Small intestine (tissue), 7 donors: ENCODE measurements at regions not wholly inside any gene's neighbourhood (a gene's known extent, or its start where the extent isn't known, plus 50 kb on each side); places are given as distances from the start of the nearest gene placed in this dataset.

Experiments used
- DNase-seq, 2 donors: peaks; one replicate each; pipeline versions ENCODE4 v3.0.0 to v3.0.0-alpha.2; 2013
- FAIRE-seq: peaks from 2 replicates; lab custom pipeline; 2012; peaks lifted over from hg19 to GRCh38; lab: Jason Lieb, UNC
- H3K27ac ChIP-seq, 3 donors: one replicate each; pipeline ENCODE4 v1.5.1; 2013; ENCODE audit warnings: low read length in 2 of 3, mild to moderate bottlenecking in 2 of 3, control low read depth in 1 of 3, inconsistent platforms in 1 of 3, low read depth in 1 of 3, moderate library complexity in 1 of 3
- H3K27me3 ChIP-seq, 3 donors: one replicate each; pipeline ENCODE4 v1.6.1; 2013; ENCODE audit warnings: low read length in 3 of 3, inconsistent platforms in 1 of 3; ENCODE audit not compliant: control insufficient read depth in 3 of 3, insufficient read depth in 3 of 3
- H3K36me3 ChIP-seq, 3 donors: one replicate each; pipeline ENCODE4 v1.6.1; 2013; ENCODE audit warnings: low read length in 3 of 3, inconsistent platforms in 1 of 3, low read depth in 1 of 3, mild to moderate bottlenecking in 1 of 3, moderate library complexity in 1 of 3; ENCODE audit not compliant: control insufficient read depth in 3 of 3, insufficient read depth in 2 of 3
- H3K4me1 ChIP-seq, 3 donors: one replicate each; pipeline ENCODE4 v1.6.1; 2013; ENCODE audit warnings: low read length in 2 of 3, inconsistent platforms in 1 of 3, low read depth in 1 of 3, mild to moderate bottlenecking in 1 of 3, moderate library complexity in 1 of 3; ENCODE audit not compliant: control insufficient read depth in 3 of 3, insufficient read depth in 2 of 3
- H3K4me3 ChIP-seq, 3 donors: one replicate each; pipeline ENCODE4 v1.5.1; 2013; ENCODE audit warnings: low read length in 3 of 3, control low read depth in 1 of 3, inconsistent platforms in 1 of 3, low read depth in 1 of 3, mild to moderate bottlenecking in 1 of 3, moderate library complexity in 1 of 3
- H3K9me3 ChIP-seq, 2 donors: one replicate each; pipeline ENCODE4 v1.6.1; 2013; ENCODE audit warnings: low read depth in 1 of 2, low read length in 1 of 2; ENCODE audit not compliant: control insufficient read depth in 2 of 2, insufficient read depth in 1 of 2
- WGBS, 3 donors: extraction: QIAGEN DNeasy Blood & Tissue Kit; methylation state at CpG; one replicate each; pipeline ENCODE4 v1.1.7; 2013; 5-methylcytosine and 5-hydroxymethylcytosine counted together
- donor health status: healthy with polysubstance abuse.
- donor health status: control.
- donor health status: control.
- donor health status: Bipolar disorder and iron deficiency.
- donor health status: healthy.

DNA sequence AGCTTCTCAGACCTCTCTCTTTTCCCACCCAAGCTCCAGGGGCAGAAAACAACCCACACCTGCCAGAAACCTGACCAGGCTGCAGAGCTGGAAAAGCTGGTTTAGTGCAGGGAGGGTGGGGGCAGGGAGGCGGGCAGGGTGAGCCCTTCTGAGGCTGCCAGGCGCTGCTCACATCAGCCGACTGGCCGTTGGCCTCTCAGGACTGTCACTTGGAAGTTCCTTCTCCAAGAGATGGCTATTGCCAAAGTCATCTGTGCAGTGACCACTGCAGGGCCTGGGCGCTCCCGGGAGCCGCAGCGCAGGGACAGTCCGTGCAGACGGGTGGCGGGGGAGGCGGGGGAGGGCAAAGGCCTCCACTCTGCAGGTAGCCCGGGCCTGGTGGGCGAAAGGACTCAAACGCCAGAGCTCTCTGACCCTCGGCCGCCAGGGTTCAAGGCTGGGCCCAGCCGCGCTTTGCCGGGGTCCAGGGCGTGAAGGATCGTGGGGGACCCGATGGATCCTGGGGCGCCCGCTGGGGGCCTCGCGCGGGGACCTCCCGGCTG, 205.0 kb upstream of the IER5L start:
- FAIRE-seq = no peak
- Histone ChIP-seq H3K27ac (peak overlapping the region; percentile 80 to 94 (median 94)), H3K27me3 (no peaks in the 10 kb centered on the region), H3K9me3 (no peaks in the 10 kb centered on the region), H3K36me3 (peaks cover 0 to 2% (median 0%) of the 10 kb centered on the region in 3 donors), H3K4me1 (peaks cover 0 to 20% (median 2%) of the 10 kb centered on the region in 3 donors), H3K4me3 (peak overlapping the region; percentile 42 to 52 (median 46))
- DNase-seq = peak; percentile 79 to 93
- WGBS, 3 donors = 2 to 7% (median 5%) methylated on average over 22 to 29 of the region's 29 CpGs

DNA sequence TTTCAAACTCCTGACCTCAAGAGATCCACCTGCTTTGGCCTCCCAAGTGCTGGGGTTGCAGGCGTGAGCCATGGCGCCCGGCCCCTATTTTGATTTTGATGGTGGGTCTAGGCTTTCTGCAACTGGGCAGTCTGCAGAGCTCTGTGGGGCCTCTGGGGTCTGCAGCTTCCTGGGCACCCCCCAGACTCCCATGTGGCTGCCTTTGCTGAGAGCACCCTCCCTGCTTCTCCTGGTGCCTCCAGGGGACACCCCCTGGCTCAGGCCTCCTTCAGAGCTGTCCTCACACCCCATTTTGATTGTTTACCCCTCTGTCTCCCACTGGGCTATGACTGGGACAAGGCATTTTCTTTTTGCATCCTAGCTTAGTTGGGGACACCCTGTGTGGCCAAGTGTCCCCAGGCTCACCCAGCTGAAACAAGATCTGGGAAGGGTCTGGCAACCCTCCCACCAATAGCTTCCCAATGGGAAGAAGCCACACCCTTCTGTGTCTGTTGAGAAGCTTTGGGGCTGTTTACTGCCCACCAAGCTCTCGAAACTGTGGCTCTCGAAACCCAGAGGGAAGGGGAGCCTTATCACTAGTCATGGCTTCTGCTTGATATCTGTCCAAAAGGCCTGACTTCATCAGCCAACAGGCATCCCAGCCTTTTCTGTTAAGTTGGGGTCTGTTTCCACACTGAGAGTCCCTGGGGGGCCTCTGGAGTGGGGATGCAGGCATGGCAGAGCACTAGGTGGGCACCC, 204.4 kb upstream of the IER5L start:
- H3K27ac ChIP-seq = peak overlapping the region; percentile 27 to 94 (median 94)
- no peak for FAIRE-seq
- no peaks in the 10 kb centered on the region for H3K27me3 ChIP-seq
- H3K36me3 ChIP-seq = peaks cover 0 to 2% (median 0%) of the 10 kb centered on the region in 3 donors
- peaks cover 0 to 20% (median 2%) of the 10 kb centered on the region in 3 donors for H3K4me1 ChIP-seq
- no peak for DNase-seq
- 65 to 75% (median 70%) methylated on average over 5 of the region's 5 CpGs for WGBS, 3 donors
- H3K4me3 ChIP-seq = no peak overlapping the region
- no peaks in the 10 kb centered on the region for H3K9me3 ChIP-seq

DNA sequence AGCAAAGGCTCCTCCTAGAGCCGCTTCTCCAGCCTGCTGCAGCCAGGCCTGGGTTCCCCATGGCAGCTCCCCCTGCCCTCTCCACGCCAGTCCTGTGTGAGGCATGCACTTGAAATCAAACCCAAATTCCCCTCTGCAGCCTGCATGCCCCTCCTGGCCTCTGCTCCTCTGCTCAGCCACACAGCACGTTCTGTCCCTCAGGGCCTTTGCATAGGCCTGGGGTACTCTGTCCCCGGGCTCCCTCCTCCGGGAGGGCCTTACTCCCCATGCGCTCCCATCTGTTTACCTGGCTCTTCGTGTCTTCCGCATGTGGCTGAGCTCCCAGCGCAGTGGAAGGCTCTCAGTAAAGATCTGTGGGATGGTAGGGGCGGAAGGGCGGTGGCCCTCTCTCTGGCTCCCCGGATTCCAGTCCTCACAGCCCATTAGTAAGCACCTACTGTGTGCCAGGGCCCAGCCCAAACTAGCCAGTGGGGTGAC, 203.5 kb upstream of the IER5L start:
- no peak for DNase-seq
- no peak for FAIRE-seq
- H3K4me3 ChIP-seq = no peak overlapping the region
- H3K27me3 ChIP-seq = no peaks in the 10 kb centered on the region
- WGBS, 3 donors = 91 to 95% (median 93%) methylated on average over 11 to 12 of the region's 12 CpGs
- no peak overlapping the region for H3K27ac ChIP-seq
- H3K4me1 ChIP-seq = peaks cover 0 to 20% (median 2%) of the 10 kb centered on the region in 3 donors
- no peaks in the 10 kb centered on the region for H3K9me3 ChIP-seq
- peaks cover 0 to 2% (median 0%) of the 10 kb centered on the region in 3 donors for H3K36me3 ChIP-seq

DNA sequence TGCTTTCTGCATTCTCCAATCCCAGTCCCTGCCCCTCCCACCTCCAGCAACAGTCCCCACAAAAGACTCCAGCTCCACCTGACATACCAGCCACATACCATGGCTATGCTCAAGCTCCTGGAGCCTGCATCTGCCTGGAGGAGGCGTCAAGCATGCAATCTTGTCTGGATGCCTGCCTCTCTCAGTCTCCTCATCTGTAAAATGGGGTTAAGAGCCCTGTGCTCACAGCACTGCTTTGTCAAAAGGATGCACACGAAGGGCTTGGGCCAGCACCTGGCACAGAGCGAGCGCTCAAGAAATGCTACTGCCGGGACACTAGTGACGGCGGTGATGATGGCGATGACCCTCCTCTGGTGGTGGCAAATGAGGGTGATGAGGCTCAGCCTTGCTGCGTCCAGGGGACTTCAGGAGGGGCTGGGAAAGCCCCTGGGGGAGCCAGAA, 202.9 kb upstream of the IER5L start:
- no peak overlapping the region for H3K4me3 ChIP-seq
- peaks cover 0 to 2% (median 0%) of the 10 kb centered on the region in 3 donors for H3K36me3 ChIP-seq
- no peak overlapping the region for H3K27ac ChIP-seq
- peaks cover 0 to 20% (median 2%) of the 10 kb centered on the region in 3 donors for H3K4me1 ChIP-seq
- DNase-seq = no peak
- no peaks in the 10 kb centered on the region for H3K9me3 ChIP-seq
- 92 to 95% (median 94%) methylated on average over 9 of the region's 9 CpGs for WGBS, 3 donors
- no peaks in the 10 kb centered on the region for H3K27me3 ChIP-seq
- no peak for FAIRE-seq

DNA sequence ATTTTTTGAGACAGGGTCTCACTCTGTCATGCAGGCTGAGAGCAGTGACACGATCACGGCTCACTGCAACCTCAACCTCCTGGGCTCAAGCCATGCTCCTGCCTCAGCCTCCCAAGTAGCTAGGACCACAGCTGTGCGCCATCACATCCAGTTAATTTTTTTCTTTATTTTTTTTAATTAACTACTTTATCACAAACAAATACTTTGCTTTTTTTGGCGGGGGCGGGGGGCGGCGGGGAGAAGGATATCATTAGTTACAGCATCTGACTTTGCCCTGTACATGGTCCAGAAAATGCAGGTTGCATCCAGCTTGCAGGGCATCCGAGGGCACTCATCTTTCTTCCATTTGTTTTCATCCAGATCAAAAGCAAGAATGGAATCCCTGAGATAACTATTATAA, 201.8 kb upstream of the IER5L start:
- H3K4me3 ChIP-seq = no peak overlapping the region
- H3K27ac ChIP-seq = no peak overlapping the region
- H3K9me3 ChIP-seq = no peaks in the 10 kb centered on the region
- no peaks in the 10 kb centered on the region for H3K27me3 ChIP-seq
- peaks cover 0 to 20% (median 2%) of the 10 kb centered on the region in 3 donors for H3K4me1 ChIP-seq
- peaks cover 0 to 2% (median 0%) of the 10 kb centered on the region in 3 donors for H3K36me3 ChIP-seq
- FAIRE-seq (no peak), DNase-seq (no peak)
- WGBS, 3 donors = 75 to 86% (median 81%) methylated on average over 8 of the region's 8 CpGs

DNA sequence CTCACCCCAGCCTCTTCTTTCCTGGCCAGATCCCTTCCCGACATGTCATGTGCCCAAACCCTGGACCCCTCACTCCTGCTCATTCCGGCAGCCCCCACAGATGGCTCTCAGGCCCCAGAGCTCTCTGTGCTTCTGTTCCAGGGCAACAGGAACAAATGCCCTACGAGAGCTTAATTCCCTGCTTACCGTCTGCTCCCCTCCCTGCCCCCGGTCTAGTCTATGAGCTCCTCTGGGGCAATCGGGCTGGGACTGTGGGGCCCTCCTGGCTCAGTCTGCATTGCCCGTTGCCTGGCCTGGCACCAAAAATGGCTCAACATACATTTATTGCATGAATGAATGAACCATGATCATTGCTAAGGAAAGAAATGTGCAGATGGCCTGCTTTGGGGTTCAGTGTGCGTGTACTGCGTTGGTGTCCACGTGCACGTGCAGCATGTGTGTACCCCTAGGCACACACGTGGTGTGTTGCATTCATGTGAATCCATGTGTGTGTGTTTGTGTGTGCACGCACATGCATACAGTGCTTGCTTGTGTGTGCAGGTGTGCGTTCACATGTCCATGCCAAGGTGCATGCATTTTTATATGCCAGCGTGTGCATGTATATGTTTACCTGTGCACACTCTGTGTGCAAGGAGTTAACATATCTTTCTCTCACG, 201.2 kb upstream of the IER5L start:
- Histone ChIP-seq H3K4me1 (peaks cover 0 to 19% (median 2%) of the 10 kb centered on the region in 3 donors), H3K4me3 (no peak overlapping the region), H3K27ac (no peak overlapping the region), H3K9me3 (no peaks in the 10 kb centered on the region), H3K27me3 (no peaks in the 10 kb centered on the region), H3K36me3 (peaks cover 0 to 2% (median 0%) of the 10 kb centered on the region in 3 donors)
- DNase-seq = no peak
- no peak for FAIRE-seq
- 84 to 89% (median 89%) methylated on average over 15 to 16 of the region's 16 CpGs for WGBS, 3 donors

DNA sequence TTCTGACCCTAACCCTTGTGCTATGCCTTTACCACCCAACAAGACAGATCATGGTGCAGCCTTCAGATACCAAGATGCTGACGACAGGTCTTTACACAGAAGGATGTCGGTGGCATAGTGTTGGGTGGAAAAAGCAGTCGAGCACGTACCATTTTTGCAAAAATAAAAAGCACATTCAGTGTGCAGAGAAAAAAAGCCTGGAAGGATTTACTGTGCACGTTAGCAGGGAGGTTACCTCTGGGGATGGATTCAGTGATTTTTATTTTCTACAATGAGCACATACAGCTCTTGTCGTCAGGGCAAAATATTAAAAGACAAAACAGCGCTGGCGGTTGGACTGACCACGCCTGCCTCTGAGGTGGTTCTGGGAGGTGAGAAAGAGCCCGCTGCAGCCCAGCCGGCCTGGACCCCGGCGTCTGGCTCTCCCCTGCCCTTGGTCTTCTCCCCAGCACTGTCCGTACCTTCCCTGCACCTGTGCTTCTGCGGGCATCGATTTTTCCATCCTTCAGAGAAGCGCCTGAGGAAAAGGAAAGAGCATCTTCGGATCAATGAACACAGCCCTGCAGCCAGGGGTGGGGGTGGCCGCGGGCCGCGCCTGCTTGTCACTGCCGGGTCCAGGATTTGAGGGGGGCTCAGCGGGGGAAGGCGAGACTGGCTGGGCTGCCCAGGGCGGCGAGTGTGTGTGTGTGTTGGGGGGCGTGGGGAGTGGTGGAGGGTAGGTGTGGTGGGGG, 200.0 kb upstream of the IER5L start:
- DNase-seq = no peak
- Histone ChIP-seq H3K36me3 (no peaks in the 10 kb centered on the region), H3K9me3 (no peaks in the 10 kb centered on the region), H3K27ac (no peak overlapping the region), H3K4me1 (peaks cover 0 to 11% (median 2%) of the 10 kb centered on the region in 3 donors), H3K27me3 (no peaks in the 10 kb centered on the region), H3K4me3 (no peak overlapping the region)
- FAIRE-seq = no peak
- 72 to 82% (median 76%) methylated on average over 26 to 28 of the region's 28 CpGs for WGBS, 3 donors

DNA sequence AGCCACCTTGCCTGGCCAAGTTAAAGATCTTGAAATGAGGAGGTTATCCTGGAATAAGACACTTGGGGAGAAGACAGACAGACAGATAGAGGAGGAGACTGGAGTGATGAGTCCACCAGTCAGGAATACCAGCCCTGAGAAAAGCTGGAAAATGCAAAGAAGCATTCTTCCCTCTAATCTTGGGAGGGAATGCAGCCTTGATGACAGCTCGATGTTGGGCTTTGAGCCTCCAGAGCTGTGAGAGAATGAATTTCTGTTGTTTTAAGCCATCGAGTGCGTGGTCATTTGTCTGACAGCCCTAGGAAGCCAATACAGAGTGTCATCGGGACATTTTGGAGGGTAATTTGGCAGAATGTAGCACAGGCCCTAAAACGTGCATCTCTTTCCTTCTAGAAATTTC, 199.1 kb upstream of the IER5L start:
- no peaks in the 10 kb centered on the region for H3K27me3 ChIP-seq
- WGBS, 3 donors = 77 to 87% (median 83%) methylated on average over 5 of the region's 5 CpGs

More for the DNA sequence above, 199.1 kb upstream of the IER5L start:
- DNase-seq (no peak), FAIRE-seq (no peak)
- peaks cover 0 to 2% (median 0%) of the 10 kb centered on the region in 3 donors for H3K4me1 ChIP-seq
- no peak overlapping the region for H3K4me3 ChIP-seq
- H3K27ac ChIP-seq = no peak overlapping the region
- no peaks in the 10 kb centered on the region for H3K36me3 ChIP-seq
- H3K9me3 ChIP-seq = no peaks in the 10 kb centered on the region
